ENCODE measurements at regions not wholly inside any gene's neighbourhood (a gene's known extent, or its start where the extent isn't known, plus 50 kb on each side); places are given as distances from the start of the nearest gene placed in this dataset.

GRCh38 chr1:67966666-67967009 is 83.8 kb downstream of the DIRAS3 start:
- peaks cover 7 to 16% of the 10 kb centered on the region in 2 donors for H3K9me3 ChIP-seq
- no peak overlapping the region for H3K4me3 ChIP-seq
- intact Hi-C loops (cut with DNase I) = no loop called here
- H3K4me1 ChIP-seq = no peaks in the 10 kb centered on the region
- no peak for DNase-seq (ENCODE audit: low spot score in 2 of 2)
- H3K27ac ChIP-seq = no peak overlapping the region
- TF ChIP-seq CTCF (IDR thresholded peaks at IDR 0.05) = no peak
- no peaks in the 10 kb centered on the region for H3K27me3 ChIP-seq
- H3K36me3 ChIP-seq = no peaks in the 10 kb centered on the region

- no peak for DNase-seq (ENCODE audit: low spot score in 2 of 2)
- intact Hi-C loops (cut with DNase I) = no loop called here
- Histone ChIP-seq H3K4me1 (no peaks in the 10 kb centered on the region), H3K4me3 (no peak overlapping the region), H3K27me3 (no peaks in the 10 kb centered on the region), H3K36me3 (no peaks in the 10 kb centered on the region), H3K9me3 (peaks cover 7 to 16% of the 10 kb centered on the region in 2 donors), H3K27ac (no peak overlapping the region)
- TF ChIP-seq CTCF (IDR thresholded peaks at IDR 0.05) = no peak
Observed at GRCh38 chr1:67965995-67966665, 84.3 kb downstream of the DIRAS3 start.

- Histone ChIP-seq H3K27ac (no peak overlapping the region), H3K27me3 (no peaks in the 10 kb centered on the region), H3K4me1 (no peaks in the 10 kb centered on the region), H3K4me3 (no peak overlapping the region), H3K36me3 (no peaks in the 10 kb centered on the region), H3K9me3 (peaks cover 7 to 16% of the 10 kb centered on the region in 2 donors)
- TF ChIP-seq CTCF (IDR thresholded peaks at IDR 0.05) = no peak
- no peak for DNase-seq (ENCODE audit: low spot score in 2 of 2)
- intact Hi-C loops (cut with DNase I) = no loop called here
Observed at GRCh38 chr1:67963263-67963662, 87.2 kb downstream of the DIRAS3 start.

GRCh38 chr1:67960766-67961165 is 89.7 kb downstream of the DIRAS3 start:
- no peak overlapping the region for H3K27ac ChIP-seq

GRCh38 chr1:67958472-67958871 is 92.0 kb downstream of the DIRAS3 start:
- no peak for TF ChIP-seq CTCF (IDR thresholded peaks at IDR 0.05)
- intact Hi-C loops (cut with DNase I) = no loop called here
- H3K27ac ChIP-seq = no peak overlapping the region
- no peak for DNase-seq (ENCODE audit: low spot score in 2 of 2)
- H3K9me3 ChIP-seq = peaks cover 7 to 10% of the 10 kb centered on the region in 2 donors
- no peak overlapping the region for H3K4me3 ChIP-seq
- no peaks in the 10 kb centered on the region for H3K36me3 ChIP-seq
- no peaks in the 10 kb centered on the region for H3K27me3 ChIP-seq
- H3K4me1 ChIP-seq = no peaks in the 10 kb centered on the region

More at GRCh38 chr1:67960766-67961165, 89.7 kb downstream of the DIRAS3 start:
- intact Hi-C loops (cut with DNase I) = no loop called here
- Histone ChIP-seq H3K9me3 (peaks cover 7 to 16% of the 10 kb centered on the region in 2 donors), H3K4me1 (no peaks in the 10 kb centered on the region), H3K4me3 (no peak overlapping the region), H3K27me3 (no peaks in the 10 kb centered on the region), H3K36me3 (no peaks in the 10 kb centered on the region)
- no peak for DNase-seq (ENCODE audit: low spot score in 2 of 2)
- TF ChIP-seq CTCF (IDR thresholded peaks at IDR 0.05) = no peak

GRCh38 chr1:67957066-67957465 is 93.4 kb downstream of the DIRAS3 start:
- H3K4me1 ChIP-seq = no peaks in the 10 kb centered on the region
- H3K27ac ChIP-seq = no peak overlapping the region
- intact Hi-C loops (cut with DNase I) = no loop called here
- no peak for DNase-seq (ENCODE audit: low spot score in 2 of 2)
- no peaks in the 10 kb centered on the region for H3K27me3 ChIP-seq
- no peak overlapping the region for H3K4me3 ChIP-seq
- H3K9me3 ChIP-seq = no peaks in the 10 kb centered on the region
- H3K36me3 ChIP-seq = no peaks in the 10 kb centered on the region
- TF ChIP-seq CTCF (IDR thresholded peaks at IDR 0.05) = no peak

Measured in ascending aorta (tissue), 2 donors.